BE2C (cell line): ENCODE measurements at regions not wholly inside any gene's neighbourhood (a gene's known extent, or its start where the extent isn't known, plus 50 kb on each side); places are given as distances from the start of the nearest gene placed in this dataset.
A peak's percentile ranks its signal among the peaks of the same experiment; 100 is the strongest.

Experiments used
- DNase-seq: peaks from one replicate; pipeline ENCODE4 v3.0.0-alpha.2; 2020
- H3K27me3 ChIP-seq: fragments of 250-450 bp; sonication (Bioruptor Pico); 2 replicates; pipeline ENCODE4 v1.5.1; 2020; ENCODE audit warnings: mild to moderate bottlenecking
- H3K36me3 ChIP-seq: fragments of 250-450 bp; sonication (Bioruptor Pico); 2 replicates; pipeline ENCODE4 v1.5.1; 2020; ENCODE audit warnings: mild to moderate bottlenecking
- H3K4me1 ChIP-seq: fragments of 250-450 bp; sonication (Bioruptor Pico); 2 replicates; pipeline ENCODE4 v1.5.1; 2020
- H3K4me3 ChIP-seq: 2 replicates; pipeline ENCODE4 v1.5.1; 2011; ENCODE audit warnings: low read depth, low read length
- H3K9me3 ChIP-seq: fragments of 250-450 bp; sonication (Bioruptor Pico); 2 replicates; pipeline ENCODE4 v1.5.1; 2020
- CTCF ChIP-seq: IDR thresholded peaks from 2 replicates; pipeline ENCODE4 v1.5.1; 2012; ENCODE audit warnings: mild to moderate bottlenecking, low read depth, low read length

DNA sequence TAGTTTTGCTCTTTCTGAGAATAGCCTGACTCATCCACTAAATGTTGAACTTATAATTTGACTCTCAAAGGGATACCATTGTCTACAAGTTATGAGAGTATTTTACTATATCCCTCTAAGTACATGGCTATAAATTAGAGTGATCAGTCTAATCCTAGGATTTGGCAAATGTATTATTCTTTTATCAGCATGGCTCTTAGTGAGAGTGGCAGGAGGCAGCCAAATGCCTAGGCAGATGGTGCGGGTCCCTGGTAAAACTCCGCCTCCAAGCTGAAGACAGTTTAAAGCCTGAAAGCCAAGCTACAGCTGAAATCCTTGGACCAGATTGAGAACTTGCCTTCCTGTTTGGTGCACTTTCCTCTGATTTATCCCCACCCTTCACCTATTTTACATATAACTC lies 631.8 kb downstream of the SQOR start:
- Histone ChIP-seq H3K36me3 (no peaks in the 10 kb centered on the region), H3K4me1 (peaks cover 14% of the 10 kb centered on the region), H3K9me3 (no peaks in the 10 kb centered on the region), H3K4me3 (no peak overlapping the region), H3K27me3 (no peaks in the 10 kb centered on the region)
- TF ChIP-seq CTCF = no peak
- DNase-seq = no peak

DNA sequence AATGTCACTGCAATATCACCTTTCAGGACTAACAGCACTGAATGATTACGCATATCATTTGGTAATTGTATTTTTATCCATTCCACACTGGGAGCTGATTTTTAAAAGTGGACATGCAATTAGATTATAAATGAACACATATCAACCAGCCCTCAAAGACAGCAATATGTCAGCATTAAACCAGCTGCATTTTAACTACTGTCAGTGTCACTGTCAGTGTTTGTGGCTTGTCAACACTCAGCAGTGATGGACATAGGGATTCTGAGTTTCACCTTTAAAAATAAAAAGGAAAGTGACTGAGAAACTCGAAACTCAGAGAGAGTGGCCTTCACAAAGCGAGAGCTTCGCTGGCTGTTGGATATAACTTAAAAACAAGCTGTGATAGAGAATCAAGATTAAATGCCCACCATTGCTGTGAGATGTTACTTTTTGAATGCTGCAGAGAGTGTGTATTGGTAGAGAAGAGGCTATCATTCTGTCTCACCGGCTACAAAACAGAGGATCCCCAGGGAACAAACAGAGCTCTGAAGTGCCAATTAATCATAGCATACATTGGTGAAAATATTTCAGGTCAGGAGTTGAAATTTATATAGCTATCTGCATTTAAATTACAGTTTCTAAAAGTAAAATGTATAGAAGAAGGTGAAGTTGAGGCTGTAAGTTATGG lies 635.8 kb downstream of the SQOR start:
- no peak for DNase-seq
- Histone ChIP-seq H3K36me3 (no peaks in the 10 kb centered on the region), H3K27me3 (no peaks in the 10 kb centered on the region), H3K4me3 (no peak overlapping the region), H3K4me1 (peaks cover 26% of the 10 kb centered on the region), H3K9me3 (no peaks in the 10 kb centered on the region)
- no peak for TF ChIP-seq CTCF

DNA sequence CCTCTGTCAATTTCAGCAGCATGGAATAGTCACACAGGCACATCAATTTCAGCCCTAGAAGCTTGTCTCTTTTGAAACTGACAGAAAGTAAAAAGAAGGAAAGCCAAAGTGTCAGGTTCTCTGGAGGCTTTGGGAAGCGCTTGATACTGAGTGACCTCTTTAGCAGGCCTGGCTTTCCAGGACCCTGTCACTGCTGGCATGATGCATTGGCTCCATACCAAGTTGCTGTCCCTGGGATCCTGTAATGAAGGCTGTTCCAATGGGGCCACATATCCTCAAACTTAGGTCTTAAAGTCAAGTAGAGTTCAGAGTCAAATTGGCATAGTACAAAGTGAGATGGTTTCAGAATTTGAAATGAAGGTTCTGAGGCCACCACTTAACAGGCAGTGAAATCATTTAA lies 640.9 kb downstream of the SQOR start:
- H3K36me3 ChIP-seq = no peaks in the 10 kb centered on the region
- TF ChIP-seq CTCF = no peak
- no peaks in the 10 kb centered on the region for H3K27me3 ChIP-seq
- H3K4me3 ChIP-seq = no peak overlapping the region
- H3K4me1 ChIP-seq = peaks cover 56% of the 10 kb centered on the region
- H3K9me3 ChIP-seq = no peaks in the 10 kb centered on the region
- peak; percentile 69 for DNase-seq

- TF ChIP-seq CTCF = no peak
- Histone ChIP-seq H3K9me3 (no peaks in the 10 kb centered on the region), H3K36me3 (no peaks in the 10 kb centered on the region), H3K4me1 (peaks cover 52% of the 10 kb centered on the region), H3K27me3 (no peaks in the 10 kb centered on the region), H3K4me3 (no peak overlapping the region; the same call in 1 of the 2 replicates)
- DNase-seq = no peak
Measured at GRCh38 chr15:46277451-46277850, 642.6 kb downstream of the SQOR start.

DNA sequence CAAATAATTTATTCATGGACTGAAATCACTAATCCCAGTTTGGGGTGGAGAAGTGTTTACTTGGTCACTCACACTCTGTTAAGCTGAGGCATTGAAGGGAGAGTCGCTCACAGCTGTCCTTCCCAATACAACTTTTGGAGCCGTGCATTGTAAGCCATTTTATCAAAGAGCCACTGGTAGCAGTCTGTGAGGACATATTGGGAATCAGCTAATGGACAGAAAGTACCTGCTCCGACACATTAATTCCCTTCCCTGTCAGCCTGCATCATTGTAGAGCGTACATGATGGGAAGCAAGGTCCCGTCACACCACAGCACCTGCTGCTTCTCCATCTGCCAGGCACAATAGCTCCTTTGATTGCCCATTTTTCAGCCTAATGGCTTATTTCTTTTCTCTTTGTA lies 643.2 kb downstream of the SQOR start:
- no peak for TF ChIP-seq CTCF
- Histone ChIP-seq H3K9me3 (no peaks in the 10 kb centered on the region), H3K4me1 (peaks cover 52% of the 10 kb centered on the region), H3K36me3 (no peaks in the 10 kb centered on the region), H3K27me3 (no peaks in the 10 kb centered on the region), H3K4me3 (peak overlapping the region; percentile 15; the same call in 1 of the 2 replicates)
- DNase-seq = peak; percentile 85

GRCh38 chr15:46278486-46279090 lies 643.8 kb downstream of the SQOR start:
- TF ChIP-seq CTCF = no peak
- DNase-seq = peak; percentile 66
- peak overlapping the region; percentile 32 for H3K4me3 ChIP-seq

More at GRCh38 chr15:46278486-46279090, 643.8 kb downstream of the SQOR start:
- H3K36me3 ChIP-seq = no peaks in the 10 kb centered on the region
- H3K27me3 ChIP-seq = no peaks in the 10 kb centered on the region
- no peaks in the 10 kb centered on the region for H3K9me3 ChIP-seq
- H3K4me1 ChIP-seq = peaks cover 52% of the 10 kb centered on the region
